GM19467 (cell line): ENCODE measurements at regions not wholly inside any gene's neighbourhood (a gene's known extent, or its start where the extent isn't known, plus 50 kb on each side); places are given as distances from the start of the nearest gene placed in this dataset.

ENCODE experiments used
- ATAC-seq: cut with Tn5 transposase; IDR thresholded peaks from one replicate; pipeline ENCODE4 v1.9.1; 2021; ENCODE audit warnings: mild to moderate bottlenecking, moderate library complexity; ENCODE audit not compliant: unreplicated experiment

DNA sequence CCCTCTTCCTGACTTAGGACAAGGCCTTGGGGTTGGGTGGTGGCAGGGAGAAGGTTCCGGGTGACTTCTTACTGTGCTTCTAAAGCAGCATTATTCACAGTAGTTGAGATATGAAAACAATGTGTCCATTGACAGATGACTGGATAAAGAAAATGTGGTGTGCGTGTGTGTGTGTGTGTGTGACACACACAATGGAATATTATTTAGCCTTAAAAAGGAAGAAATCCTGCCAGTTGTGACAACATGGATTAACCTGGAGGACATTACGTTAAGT lies 128.1 kb upstream of the RASGRP1 start:
- ATAC-seq: no peak

DNA sequence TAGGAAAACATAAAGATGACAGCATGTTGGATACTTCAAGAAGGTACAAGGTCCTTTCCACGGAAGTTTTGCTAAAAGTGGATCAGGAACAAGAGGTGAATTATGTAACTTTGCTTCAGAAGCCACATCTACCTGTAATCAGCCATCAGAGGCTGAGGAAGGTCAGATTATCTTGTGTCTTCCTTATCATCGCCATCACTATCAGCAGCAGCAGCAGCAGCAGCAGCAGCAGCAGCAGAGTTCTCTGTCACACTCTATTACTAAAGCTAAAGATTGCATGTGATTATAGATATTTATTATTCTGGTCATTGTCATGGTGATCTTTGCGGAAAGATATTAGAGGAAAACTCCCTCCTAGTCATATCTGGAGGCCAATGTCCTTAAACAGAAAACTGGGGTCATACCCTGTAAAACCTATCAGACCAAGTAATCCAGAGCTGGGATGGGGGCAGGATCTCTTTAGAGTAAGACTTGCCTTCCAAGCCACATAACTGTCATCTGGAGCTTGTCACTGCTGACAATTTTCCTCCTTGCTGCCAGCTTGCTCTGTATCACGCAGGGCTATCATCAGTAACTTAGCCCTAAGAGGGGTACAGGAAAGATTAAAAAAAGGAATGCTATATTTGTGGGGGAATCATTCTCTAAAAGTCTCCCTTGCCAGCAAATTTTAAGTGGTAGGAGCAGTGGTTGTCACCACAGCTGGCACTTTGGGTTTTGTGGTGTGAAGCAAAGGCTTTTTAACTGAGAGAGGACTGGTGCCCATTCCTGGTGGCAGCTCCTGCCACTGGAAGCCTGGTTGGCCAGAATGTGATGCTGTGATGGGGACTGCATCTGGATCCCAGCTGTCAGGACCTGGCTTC lies 130.9 kb upstream of the RASGRP1 start:
- ATAC-seq: no peak

DNA sequence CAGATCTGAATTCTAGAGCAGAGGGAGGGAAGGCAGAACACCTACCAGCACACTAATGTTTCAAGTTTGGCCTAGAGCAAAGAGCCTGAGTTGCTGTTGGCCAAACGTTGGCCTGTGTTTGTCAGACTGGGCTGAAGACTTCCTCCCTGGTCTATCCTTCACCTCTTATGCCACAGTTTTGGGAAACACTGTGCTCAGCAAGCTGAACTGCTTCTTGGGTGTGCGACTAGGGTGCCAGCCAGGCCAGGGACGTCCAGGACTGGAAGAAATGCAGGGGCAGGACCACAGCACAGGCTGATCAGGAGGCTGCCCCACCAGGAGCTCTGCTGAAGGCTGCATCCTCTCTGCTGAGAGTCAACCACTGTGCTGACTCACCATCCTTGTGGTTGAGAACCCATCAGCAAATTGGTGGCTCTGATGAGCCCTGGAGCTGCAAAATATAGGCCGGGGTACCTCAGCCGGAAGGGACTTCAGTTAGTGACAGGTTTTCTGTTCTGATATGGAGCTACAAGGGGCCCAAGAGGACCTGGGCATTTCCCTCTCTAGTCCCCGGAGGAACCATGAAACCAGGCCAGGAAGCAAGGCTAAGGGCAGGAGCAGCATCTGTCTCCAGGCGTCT lies 131.6 kb upstream of the RASGRP1 start:
- peak; percentile 34 for ATAC-seq

GRCh38 chr15:38696790-38697495 lies 132.3 kb upstream of the RASGRP1 start:
- ATAC-seq: no peak

DNA sequence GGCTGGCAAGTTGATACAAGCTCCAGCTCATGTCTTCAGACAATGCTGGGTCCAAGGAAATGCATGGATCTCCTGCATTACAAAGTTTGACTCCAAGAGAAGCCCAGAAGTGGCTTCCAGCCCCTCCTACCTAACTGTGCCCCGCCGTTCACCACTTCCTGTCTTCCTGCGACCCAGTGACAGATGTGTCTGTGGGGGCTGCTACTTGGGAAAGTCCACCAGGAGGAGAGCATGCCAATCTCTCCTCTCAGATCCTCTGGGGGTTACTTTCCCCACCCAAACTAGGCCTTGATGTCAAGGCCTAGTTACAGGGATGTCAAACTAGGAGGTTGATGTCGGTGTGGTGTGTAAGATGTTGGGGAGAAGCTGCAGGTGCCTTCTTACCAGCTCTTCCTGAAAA lies 133.6 kb upstream of the RASGRP1 start:
- ATAC-seq: no peak

DNA sequence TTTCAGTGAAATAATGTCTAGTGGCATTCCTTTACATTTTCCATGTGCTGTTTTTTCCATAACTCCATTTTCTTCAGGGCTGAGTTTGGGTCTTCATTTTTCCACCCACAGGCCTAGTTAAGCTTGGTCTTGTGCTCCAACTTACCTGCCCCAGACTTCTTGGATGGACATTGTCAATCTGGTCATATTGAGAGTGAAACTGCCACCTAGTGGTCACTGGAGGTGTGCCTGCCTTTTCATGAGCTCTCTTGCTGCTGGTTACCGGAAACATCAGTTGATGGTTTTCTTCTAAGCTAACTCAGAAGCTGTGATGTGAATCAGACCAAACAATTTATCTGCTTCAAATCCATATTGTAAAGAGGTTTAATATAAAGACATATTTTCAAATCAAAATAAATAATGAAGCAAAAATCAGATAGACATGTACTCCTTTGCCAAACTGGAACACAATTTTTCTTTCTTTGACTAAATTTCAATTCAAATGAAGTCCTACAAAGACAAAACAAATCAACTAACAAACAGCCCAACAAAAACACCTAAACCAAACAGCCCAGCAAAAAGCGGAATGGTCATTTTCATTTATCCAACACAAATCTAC lies 135.1 kb upstream of the RASGRP1 start:
- ATAC-seq: peak; percentile 54

DNA sequence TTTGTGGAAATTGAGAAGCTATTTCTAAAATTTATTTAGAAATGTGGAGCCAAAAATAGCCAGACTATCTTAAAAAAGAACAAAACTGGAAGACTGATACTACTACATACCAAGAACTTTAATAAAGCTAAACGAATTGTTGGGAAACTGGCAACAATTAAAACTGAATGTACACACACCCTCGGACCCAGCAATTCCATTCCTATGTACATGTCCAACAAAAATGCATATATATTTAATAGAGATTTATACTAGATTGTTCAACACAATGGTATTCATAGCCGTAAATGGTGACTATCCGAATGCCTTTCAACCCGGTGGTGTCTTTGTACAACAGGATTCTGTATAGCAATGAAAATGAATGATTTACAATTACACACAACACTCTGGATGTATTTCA lies 136.5 kb upstream of the RASGRP1 start:
- no peak for ATAC-seq

- no peak for ATAC-seq
Observed at GRCh38 chr15:38702178-38702912, 137.7 kb upstream of the RASGRP1 start.

DNA sequence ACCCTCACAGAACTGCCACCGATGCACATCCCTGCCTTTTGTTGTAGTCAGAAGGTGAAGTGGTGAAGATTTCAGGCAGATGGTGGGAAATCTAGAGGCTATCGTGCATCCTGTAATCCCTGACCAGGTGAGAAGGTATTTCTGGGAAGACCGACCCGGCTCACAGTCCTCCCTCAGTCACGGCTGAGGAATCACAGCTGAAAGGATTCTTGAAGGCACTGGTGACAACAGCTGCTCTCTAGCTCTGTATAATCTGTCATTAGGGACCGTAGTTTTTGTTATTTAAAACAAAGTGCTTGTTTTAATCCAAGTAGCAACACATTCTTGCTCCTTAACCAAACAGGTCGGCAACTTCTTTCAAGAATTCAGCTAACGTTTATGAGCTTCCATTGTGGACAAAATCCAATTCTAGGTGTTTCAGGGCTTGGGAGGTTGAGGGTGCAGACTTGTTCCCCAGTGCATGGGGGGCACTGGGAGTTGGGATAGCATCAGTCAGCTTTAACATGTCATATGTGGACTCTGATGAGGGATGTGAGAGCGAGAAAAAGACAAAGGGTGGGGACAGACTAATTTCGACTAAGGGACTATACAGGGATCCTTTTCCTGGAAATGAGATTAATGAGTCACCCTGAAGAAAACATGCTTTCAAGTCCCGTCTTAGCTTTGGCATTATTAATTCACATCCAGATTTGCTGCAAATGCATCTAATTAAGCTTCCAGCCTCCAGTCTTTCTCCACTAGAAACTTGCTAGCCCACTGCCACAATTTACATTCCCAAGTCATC lies 141.0 kb upstream of the RASGRP1 start:
- no peak for ATAC-seq

DNA sequence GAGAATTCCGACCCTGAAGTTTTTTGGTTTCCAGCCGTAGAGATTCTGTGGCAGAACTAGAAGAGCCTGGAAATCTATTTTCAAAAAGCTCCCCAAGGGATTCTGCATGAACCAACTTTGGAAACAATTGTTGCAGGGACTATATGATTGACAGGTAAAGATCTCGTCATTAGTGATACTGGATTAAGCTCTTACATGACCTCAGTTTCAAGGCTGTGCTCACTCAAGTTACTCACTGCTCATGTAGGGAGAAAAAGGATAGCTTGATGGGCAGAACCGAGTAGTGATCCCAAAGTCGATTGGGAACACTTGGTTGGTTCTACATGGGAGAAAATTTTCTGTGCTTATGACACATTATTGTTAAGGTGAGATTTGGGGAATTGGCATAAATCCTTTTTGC lies 142.3 kb upstream of the RASGRP1 start:
- no peak for ATAC-seq

DNA sequence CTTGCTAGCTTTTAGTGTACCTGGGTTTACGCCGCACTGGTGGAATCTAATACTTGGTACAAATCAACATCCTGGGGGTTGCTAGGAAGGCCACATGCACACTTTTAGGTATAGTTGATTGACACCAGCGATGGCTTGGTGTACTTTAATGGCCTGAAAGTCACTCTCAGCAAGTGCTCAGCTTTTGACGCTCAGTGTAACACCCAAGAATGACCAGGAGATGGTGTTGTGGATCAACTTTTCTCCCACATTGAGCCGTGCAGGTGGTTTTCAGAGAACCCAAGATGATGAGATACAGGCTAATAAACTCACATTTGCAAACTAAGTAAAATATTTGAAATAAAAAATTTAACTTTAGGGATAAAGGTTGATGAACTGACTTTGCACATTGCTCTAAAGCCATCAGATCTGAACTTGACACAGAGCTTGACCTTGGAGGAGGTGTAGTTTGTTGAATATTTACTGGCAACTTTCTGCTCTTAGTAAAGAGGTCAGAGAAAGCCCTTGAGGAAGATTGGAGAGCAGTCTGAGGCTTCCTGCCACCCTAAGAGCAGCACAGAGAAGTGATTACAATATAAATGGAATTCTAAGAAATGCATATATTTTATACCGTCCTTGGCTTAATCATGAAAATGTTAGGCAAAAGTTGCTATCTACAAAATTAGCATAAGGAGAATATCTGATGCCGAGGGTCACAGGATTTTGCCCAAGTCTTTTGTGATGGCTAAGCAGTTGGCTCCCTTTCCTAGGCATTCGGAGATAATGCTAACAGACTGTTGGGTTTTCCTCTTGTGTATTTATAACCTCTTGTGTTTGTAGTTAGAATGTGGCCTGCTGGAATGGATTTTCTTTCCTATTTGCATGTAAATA lies 143.4 kb upstream of the RASGRP1 start:
- peak; percentile 75 for ATAC-seq

- no peak for ATAC-seq
Observed at GRCh38 chr15:38708672-38709180, 144.1 kb upstream of the RASGRP1 start.

DNA sequence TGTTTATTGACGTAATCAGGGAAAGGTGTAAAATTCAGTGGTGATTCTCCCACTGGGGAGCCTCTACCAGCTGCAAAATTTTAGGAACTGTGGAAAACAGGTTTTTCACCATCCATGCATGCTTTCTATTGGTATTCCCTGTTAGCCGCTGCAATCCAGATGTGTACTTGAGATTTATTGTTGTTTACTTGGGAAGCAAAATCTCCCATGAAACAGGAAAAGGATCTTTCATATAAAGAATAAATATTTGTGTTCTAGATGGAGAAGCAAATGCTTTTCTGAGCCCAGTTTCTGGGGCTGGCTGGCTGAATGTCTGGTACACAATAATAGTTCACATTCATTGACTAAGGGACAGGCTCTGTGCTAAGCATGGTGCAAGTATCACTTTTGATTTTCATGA lies 144.6 kb upstream of the RASGRP1 start:
- no peak for ATAC-seq

DNA sequence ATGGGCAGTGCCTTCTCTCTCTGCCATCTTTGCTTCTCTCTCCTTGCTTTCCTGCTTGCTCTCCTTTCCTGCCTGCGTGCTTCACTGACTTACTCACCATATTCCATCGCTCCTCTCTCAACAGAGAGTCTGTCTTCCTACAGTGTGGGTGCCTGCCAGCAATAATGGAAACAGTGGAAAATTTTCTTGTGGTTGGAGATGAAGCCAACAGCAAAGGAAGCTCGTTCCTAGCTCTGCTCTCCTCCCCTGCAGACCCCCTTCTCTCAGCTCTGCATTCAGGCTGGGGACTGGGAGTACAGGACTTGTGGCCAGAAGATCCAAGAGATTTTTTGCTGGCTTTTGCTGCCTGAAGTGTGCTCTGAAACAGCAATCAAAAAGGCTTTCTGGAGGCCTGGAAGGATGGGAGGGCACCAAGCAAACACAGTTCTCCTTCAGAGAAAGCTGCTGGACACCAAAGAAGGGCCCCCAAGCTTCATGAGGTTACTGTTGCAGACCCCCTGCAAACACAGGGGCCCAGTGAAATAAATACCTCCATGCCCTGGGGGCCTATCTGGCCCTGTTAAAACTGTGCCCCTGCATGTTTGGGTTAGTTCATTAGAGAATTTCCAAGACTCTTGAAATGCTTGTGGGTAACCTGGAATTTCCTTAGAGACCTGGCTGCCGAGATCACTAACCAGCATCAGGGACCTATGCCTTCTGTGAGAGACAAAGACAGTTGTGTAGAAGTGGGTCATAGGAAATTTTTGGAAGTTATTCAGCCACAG lies 149.9 kb upstream of the RASGRP1 start:
- ATAC-seq: no peak

DNA sequence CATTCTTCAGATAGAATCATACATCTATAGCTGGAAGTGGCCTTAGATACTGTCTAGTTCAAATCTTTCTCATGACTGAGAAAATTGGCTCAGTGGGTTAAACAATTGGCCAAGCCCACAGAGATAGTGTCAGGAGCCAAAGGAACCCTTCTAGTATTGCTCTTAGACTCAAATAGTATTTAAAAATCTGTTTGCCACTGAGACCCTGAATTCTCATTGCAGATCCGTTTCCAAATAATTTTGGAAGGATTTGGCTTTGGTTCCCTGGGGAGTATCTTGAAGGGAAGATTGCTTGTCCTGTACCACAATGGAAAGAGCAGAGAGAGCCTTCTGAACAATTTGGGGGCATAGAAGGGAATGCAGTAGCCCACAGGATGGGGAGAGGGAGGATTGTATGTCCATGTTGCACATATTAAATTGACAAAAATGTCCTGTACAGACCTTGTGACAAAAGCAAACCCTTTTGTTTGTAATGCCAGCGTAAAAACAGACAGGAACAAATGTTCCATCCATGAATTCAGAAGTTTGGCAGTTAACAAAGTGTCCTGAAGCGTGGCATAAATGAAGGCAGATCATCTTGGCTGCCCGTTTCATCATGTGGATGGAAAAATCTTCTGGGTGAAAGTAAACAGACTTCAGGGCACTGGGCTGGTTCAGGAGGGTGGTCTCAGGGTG lies 156.4 kb upstream of the RASGRP1 start:
- no peak for ATAC-seq

- ATAC-seq: no peak
Observed at GRCh38 chr15:38721568-38721945, 156.9 kb upstream of the RASGRP1 start.

- ATAC-seq: no peak
Observed at GRCh38 chr15:38722236-38722635, 157.6 kb upstream of the RASGRP1 start.

DNA sequence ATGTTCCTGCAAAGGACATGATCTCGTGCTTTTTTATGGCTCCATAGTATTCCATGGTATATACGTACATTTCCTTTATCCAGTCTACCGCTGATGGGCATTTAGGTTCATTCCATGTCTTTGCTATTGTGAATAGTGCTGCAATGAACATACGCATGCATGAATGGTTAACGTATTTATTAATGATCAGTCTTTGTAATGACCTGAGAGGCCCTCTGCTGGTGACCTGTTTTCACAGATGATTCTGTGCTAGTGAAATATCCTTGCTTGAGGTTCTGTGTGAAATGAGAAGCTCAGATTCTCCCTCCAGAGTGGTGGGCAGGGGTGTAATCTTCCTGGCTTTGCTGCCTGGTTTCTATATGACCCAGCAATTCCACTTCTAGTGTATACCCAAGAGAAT lies 160.2 kb upstream of the RASGRP1 start:
- no peak for ATAC-seq
